ENCODE measurements at regions not wholly inside any gene's neighbourhood (a gene's known extent, or its start where the extent isn't known, plus 50 kb on each side); places are given as distances from the start of the nearest gene placed in this dataset.

DNA sequence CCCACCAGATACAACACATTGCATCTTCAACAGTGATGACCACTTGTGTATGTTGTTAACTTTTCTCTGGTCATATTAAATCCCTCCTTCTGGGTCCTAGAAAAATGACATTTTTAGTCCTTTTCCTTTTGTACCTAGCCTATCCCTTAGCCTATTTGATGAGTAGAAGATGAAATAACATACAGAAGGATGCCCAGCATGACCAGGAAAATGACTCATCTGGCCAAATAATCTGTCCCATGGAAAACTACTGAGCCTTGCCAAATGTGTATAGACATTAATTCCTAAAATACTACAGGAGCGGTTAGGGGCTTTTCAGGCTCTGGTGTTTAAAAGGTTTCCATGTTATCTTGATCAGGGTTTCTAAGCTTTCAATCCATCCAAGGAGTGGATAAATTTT is 129.0 kb upstream of the KCNIP4 start:
- intact Hi-C loops (cut with micrococcal nuclease) (no loop called here), in situ Hi-C loops (cut with MboI) (no loop called here)
- TF ChIP-seq KLF16 (IDR thresholded peaks at IDR 0.05) = no peak
- TF ChIP-seq NELFE (IDR thresholded peaks at IDR 0.05; ENCODE audit: insufficient read depth, insufficient read length) = no peak
- TF ChIP-seq CHD4 (IDR thresholded peaks at IDR 0.05; ENCODE audit: insufficient read depth, insufficient replicate concordance, low read depth, low read length, poor library complexity, severe bottlenecking) = no peak
- no peak for TF ChIP-seq SIRT6 (IDR thresholded peaks at IDR 0.05; ENCODE audit: low read depth, low read length)
- TF ChIP-seq CEBPG (CRISPR knock-in tag; IDR thresholded peaks at IDR 0.05) = no peak
- TF ChIP-seq CEBPG (tag; conservative IDR thresholded peaks at IDR 0.05 in 1 of 2, IDR thresholded peaks at IDR 0.05 in 1 of 2) = no peak
- TF ChIP-seq IRF2 (CRISPR knock-in tag; IDR thresholded peaks at IDR 0.05) = no peak
- TF ChIP-seq COPS2 (conservative IDR thresholded peaks at IDR 0.05) = no peak
- TF ChIP-seq ZNF830 (CRISPR knock-in tag; IDR thresholded peaks at IDR 0.05) = no peak
- no peak for TF ChIP-seq ARID1B (IDR thresholded peaks at IDR 0.05)
- TF ChIP-seq ZNF764 (CRISPR knock-in tag; IDR thresholded peaks at IDR 0.05; ENCODE audit: low read depth) = no peak
- TF ChIP-seq, protein P1, sequence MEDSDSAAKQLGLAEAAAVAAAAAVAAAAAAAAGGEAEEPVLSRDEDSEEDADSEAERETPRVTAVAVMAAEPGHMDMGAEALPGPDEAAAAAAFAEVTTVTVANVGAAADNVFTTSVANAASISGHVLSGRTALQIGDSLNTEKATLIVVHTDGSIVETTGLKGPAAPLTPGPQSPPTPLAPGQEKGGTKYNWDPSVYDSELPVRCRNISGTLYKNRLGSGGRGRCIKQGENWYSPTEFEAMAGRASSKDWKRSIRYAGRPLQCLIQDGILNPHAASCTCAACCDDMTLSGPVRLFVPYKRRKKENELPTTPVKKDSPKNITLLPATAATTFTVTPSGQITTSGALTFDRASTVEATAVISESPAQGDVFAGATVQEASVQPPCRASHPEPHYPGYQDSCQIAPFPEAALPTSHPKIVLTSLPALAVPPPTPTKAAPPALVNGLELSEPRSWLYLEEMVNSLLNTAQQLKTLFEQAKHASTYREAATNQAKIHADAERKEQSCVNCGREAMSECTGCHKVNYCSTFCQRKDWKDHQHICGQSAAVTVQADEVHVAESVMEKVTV (CRISPR knock-in tag; IDR thresholded peaks at IDR 0.05) = no peak
- TF ChIP-seq SETDB1 (IDR thresholded peaks at IDR 0.05; ENCODE audit: low read length) = no peak
- no peak for TF ChIP-seq BRD4 (IDR thresholded peaks at IDR 0.05)
- TF ChIP-seq HEY1 (CRISPR knock-in tag; IDR thresholded peaks at IDR 0.05; ENCODE audit: borderline replicate concordance) = no peak
- FAIRE-seq (no peak), DNase-seq (ENCODE audit: extremely low read depth in 1 of 4, low spot score in 3 of 4) (no peak), ATAC-seq (no peak)
- 0% methylated on average over 1 of the region's 1 CpG for WGBS (ENCODE audit: insufficient coverage, low coverage, missing lambda C conversion rate)
- ChIA-PET POLR2A (no interaction called here), CTCF (ENCODE audit: low intra/inter-chr PET ratio) (no interaction called here)
- Histone ChIP-seq H3K9me1 (ENCODE audit: control insufficient read depth, insufficient read depth, low read length) (no peaks in the 10 kb centered on the region), H3K4me1 (replicated peaks in 1 of 2; ENCODE audit: control insufficient read depth in 2 of 2, insufficient read depth in 2 of 2, low read length in 2 of 2) (no peaks in the 10 kb centered on the region), H3K36me3 (ENCODE audit: control insufficient read depth, insufficient read depth, low read length) (no peaks in the 10 kb centered on the region), H3K9me3 (replicated peaks; ENCODE audit: control insufficient read depth, insufficient read depth, low read depth, low read length) (no peaks in the 10 kb centered on the region), H3K4me3 (no peak overlapping the region), H3K27ac (ENCODE audit: extremely low read depth, low read depth, low read length) (no peak overlapping the region), H3K27me3 (ENCODE audit: control insufficient read depth in 2 of 2, insufficient read depth in 2 of 2, low read length in 2 of 2) (no peaks in the 10 kb centered on the region), H2AFZ (ENCODE audit: low read depth, low read length) (no peak overlapping the region), H3K9ac (ENCODE audit: insufficient read depth in 1 of 2, low read depth in 2 of 2, low read length in 2 of 2) (no peak overlapping the region), H4K20me1 (replicated peaks; ENCODE audit: control insufficient read depth, insufficient read depth, low read length) (no peaks in the 10 kb centered on the region), H3K79me2 (ENCODE audit: control insufficient read depth, insufficient read depth, low read length) (no peaks in the 10 kb centered on the region), H3K4me2 (ENCODE audit: insufficient read depth, low read length) (no peak overlapping the region)
- BruUV-seq (replicated peaks) = no TSS peak

Data from K562 (cell line).